ENCODE measurements at regions not wholly inside any gene's neighbourhood (a gene's known extent, or its start where the extent isn't known, plus 50 kb on each side); places are given as distances from the start of the nearest gene placed in this dataset.

- no peaks in the 10 kb centered on the region for H3K4me1 ChIP-seq (ENCODE audit: control insufficient read depth in 1 of 2, insufficient read depth in 1 of 2, low read depth in 1 of 2, low read length in 1 of 2)
- no peaks in the 10 kb centered on the region for H3K9me3 ChIP-seq
- H3K36me3 ChIP-seq, result no peaks in the 10 kb centered on the region
- TF ChIP-seq, protein P1, sequence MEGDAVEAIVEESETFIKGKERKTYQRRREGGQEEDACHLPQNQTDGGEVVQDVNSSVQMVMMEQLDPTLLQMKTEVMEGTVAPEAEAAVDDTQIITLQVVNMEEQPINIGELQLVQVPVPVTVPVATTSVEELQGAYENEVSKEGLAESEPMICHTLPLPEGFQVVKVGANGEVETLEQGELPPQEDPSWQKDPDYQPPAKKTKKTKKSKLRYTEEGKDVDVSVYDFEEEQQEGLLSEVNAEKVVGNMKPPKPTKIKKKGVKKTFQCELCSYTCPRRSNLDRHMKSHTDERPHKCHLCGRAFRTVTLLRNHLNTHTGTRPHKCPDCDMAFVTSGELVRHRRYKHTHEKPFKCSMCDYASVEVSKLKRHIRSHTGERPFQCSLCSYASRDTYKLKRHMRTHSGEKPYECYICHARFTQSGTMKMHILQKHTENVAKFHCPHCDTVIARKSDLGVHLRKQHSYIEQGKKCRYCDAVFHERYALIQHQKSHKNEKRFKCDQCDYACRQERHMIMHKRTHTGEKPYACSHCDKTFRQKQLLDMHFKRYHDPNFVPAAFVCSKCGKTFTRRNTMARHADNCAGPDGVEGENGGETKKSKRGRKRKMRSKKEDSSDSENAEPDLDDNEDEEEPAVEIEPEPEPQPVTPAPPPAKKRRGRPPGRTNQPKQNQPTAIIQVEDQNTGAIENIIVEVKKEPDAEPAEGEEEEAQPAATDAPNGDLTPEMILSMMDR (IDR thresholded peaks at IDR 0.05), result no peak
- H3K27me3 ChIP-seq, result no peaks in the 10 kb centered on the region
- no peak overlapping the region for H3K4me3 ChIP-seq (ENCODE audit: low read depth in 1 of 2, low read length in 1 of 2)
- no peak overlapping the region for H3K27ac ChIP-seq
These were observed 1156.6 kb downstream of the PLA2G4A start for GRCh38 chr1:187985145-187985896.

DNA sequence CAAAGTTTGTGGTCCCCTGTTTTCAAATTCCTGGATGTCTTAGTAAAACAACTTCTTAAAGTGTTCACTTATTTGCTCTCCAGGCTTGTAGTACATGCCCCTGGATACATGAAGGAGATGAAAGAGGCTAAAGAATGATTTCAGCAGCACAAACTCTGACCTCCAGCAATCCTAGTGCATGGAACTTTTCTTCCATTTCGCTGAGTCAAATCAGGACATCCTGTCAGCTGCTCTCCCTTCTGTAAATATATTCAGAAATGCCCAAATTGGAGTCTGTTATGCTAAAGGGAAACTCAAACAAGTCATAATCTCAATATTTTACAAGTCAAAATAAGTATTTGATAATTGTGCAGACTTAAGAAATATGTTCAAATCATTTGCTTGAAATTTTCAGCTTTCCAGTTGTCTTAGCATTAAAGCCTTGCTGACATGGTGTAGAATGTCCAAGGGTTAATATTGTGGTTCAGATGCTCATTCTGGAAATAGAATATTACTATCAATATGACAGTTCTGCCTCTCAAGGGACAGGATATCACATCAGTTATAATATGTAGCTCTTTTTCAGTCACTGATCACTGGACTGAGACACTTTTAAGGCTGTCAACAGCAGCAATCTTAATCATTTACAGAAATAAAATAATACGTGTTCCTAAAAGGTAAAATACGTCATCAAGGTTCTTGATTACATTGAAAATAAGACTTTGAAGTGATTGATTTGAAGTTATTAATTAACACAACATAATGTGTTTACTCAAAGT lies 1157.3 kb downstream of the PLA2G4A start:
- Histone ChIP-seq H3K27ac (no peak overlapping the region), H3K36me3 (no peaks in the 10 kb centered on the region), H3K27me3 (no peaks in the 10 kb centered on the region), H3K4me1 (ENCODE audit: control insufficient read depth in 1 of 2, insufficient read depth in 1 of 2, low read depth in 1 of 2, low read length in 1 of 2) (no peaks in the 10 kb centered on the region), H3K4me3 (ENCODE audit: low read depth in 1 of 2, low read length in 1 of 2) (no peak overlapping the region), H3K9me3 (no peaks in the 10 kb centered on the region)
- TF ChIP-seq, protein P1 (IDR thresholded peaks at IDR 0.05), result no peak

DNA sequence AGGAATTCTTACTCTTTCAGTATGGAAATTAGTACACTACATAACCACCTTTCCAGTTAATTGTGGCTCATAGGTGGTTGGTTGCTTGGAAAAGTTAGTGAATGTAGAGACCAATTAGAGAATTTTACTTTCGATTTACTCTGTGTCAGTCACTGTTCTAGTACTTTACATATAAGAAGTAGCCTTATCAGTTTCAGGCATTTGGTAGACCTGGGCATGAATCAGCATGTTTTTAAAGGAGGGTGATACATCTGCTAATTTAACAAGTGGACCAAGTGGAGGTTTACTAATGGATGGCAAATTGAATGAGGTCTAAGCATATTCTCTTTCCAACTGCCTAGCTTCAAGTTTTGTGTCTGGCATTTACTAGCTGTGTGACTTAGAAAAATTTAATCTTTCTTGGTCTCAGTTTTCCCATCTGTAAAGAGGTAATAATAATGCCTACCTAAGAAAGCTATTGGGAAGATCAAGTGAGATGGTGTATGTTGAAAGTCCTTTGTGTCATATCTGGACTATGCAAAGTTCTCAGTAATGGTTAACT lies 1158.6 kb downstream of the PLA2G4A start:
- no peaks in the 10 kb centered on the region for H3K4me1 ChIP-seq (ENCODE audit: control insufficient read depth in 1 of 2, insufficient read depth in 1 of 2, low read depth in 1 of 2, low read length in 1 of 2)
- H3K27ac ChIP-seq, result no peak overlapping the region
- H3K4me3 ChIP-seq (ENCODE audit: low read depth in 1 of 2, low read length in 1 of 2), result no peak overlapping the region
- no peaks in the 10 kb centered on the region for H3K9me3 ChIP-seq
- no peaks in the 10 kb centered on the region for H3K27me3 ChIP-seq
- TF ChIP-seq, protein P1 (IDR thresholded peaks at IDR 0.05), result no peak
- no peaks in the 10 kb centered on the region for H3K36me3 ChIP-seq

DNA sequence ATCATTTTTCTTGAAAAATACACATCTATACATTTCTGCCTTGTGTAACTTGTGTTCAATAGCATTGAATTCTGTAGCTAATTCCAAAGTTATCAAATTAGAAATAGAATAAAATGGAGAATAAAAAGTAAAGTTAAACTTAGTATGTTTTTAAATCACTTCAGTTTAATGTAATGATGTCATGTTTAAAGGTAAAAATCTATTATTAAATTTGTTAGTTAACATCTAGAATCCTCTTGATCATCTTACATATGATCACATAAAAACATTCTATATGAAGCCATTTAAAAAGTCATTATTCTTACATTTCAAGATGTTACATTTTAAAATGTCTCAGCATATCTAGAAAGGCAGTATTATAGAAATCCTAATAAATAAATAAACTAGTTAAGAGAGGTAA lies 1163.2 kb downstream of the PLA2G4A start:
- Histone ChIP-seq H3K27ac (no peak overlapping the region), H3K4me1 (ENCODE audit: control insufficient read depth in 1 of 2, insufficient read depth in 1 of 2, low read depth in 1 of 2, low read length in 1 of 2) (no peaks in the 10 kb centered on the region), H3K4me3 (ENCODE audit: low read depth in 1 of 2, low read length in 1 of 2) (no peak overlapping the region), H3K27me3 (no peaks in the 10 kb centered on the region), H3K9me3 (no peaks in the 10 kb centered on the region), H3K36me3 (no peaks in the 10 kb centered on the region)
- TF ChIP-seq, protein P1 (IDR thresholded peaks at IDR 0.05), result no peak

DNA sequence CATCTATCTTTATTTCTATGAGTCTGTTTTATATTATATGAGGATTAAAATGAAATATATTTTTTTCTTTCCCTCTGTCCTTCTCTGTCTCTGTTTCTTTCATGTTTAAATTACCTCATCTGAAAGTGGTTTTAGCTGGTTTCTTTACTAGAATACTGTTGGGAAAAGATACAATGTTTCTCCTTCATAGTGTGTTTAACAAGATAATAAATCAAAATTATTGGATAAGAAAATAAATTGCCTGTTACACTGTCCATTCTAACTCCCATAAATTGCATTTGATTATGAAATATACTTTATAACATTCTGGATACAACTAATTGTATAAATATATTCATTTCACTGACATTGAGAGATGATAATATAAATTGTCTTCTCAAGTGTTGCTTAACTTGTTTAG lies 1168.0 kb downstream of the PLA2G4A start:
- Histone ChIP-seq H3K27me3 (no peaks in the 10 kb centered on the region), H3K4me1 (ENCODE audit: control insufficient read depth in 1 of 2, insufficient read depth in 1 of 2, low read depth in 1 of 2, low read length in 1 of 2) (no peaks in the 10 kb centered on the region), H3K27ac (no peak overlapping the region), H3K4me3 (ENCODE audit: low read depth in 1 of 2, low read length in 1 of 2) (no peak overlapping the region), H3K9me3 (no peaks in the 10 kb centered on the region), H3K36me3 (no peaks in the 10 kb centered on the region)
- TF ChIP-seq, protein P1 (IDR thresholded peaks at IDR 0.05), result no peak

Data from neutrophil (primary cell).